GM12878 (cell line): ENCODE measurements at regions not wholly inside any gene's neighbourhood (a gene's known extent, or its start where the extent isn't known, plus 50 kb on each side); places are given as distances from the start of the nearest gene placed in this dataset.
"Not testable (repeated sequence)": the region's sequence is repeated elsewhere in the genome, so short reads cannot be mapped to it uniquely, and the experiment has no call there.

Source experiments
- ATAC-seq: fragments of 200-7000 bp; cut with Tn5 transposase; 3 replicates; pipeline ENCODE4 v1.9.1; 2020; ENCODE audit warnings: mild to moderate bottlenecking, moderate library complexity
- BruUV-seq: library from RNA; stranded (reverse); fragments of 400-500 nt; replicated peaks from 2 replicates; lab custom pipeline; 2021; lab: Mats Ljungman, UMichigan
- CTCF ChIA-PET: fragments of 300-600 bp; sonication (Branson Sonifier 250); formaldehyde crosslinking; extraction: SDS; loops from one replicate; lab custom pipeline; 2021; ENCODE audit warnings: inconsistent platforms; lab: Yijun Ruan, JAX
- POLR2A ChIA-PET: fragments of 350-600 bp; formaldehyde crosslinking; extraction: SDS; loops from one replicate; lab custom pipeline; 2021; ENCODE audit warnings: inconsistent platforms; lab: Charles Lee
- RAD21 ChIA-PET: fragments of 300-600 bp; sonication (Branson Sonifier 250); formaldehyde crosslinking; loops from one replicate; lab custom pipeline; 2023; ENCODE audit warnings: antibody characterized with exemption; ENCODE audit not compliant: unreplicated experiment; lab: Charles Lee
- SMC1A ChIA-PET: fragments of 300-600 bp; sonication (Branson Sonifier 250); formaldehyde crosslinking; loops from one replicate; lab custom pipeline; 2023; ENCODE audit not compliant: unreplicated experiment, uncharacterized antibody; lab: Charles Lee
- DNase-seq: peaks from one replicate; pipeline ENCODE4 v3.0.0-alpha.2; 2011; ENCODE audit warnings: low read depth, low spot score
- FAIRE-seq: peaks from 3 replicates; lab custom pipeline; 2011; peaks lifted over from hg19 to GRCh38; lab: Jason Lieb, UNC
- H2AFZ ChIP-seq: 2 replicates; pipeline ENCODE4 v1.6.0; 2011; ENCODE audit warnings: low read depth, low read length, control low read depth; ENCODE audit not compliant: control insufficient read depth
- H3K27ac ChIP-seq: 2 replicates; pipeline ENCODE4 v1.5.1; 2011; ENCODE audit warnings: control low read depth; ENCODE audit not compliant: control insufficient read depth, insufficient read depth
- H3K27me3 ChIP-seq, 2 experiments: replicated peaks in 1 of 2; 2 replicates each; pipeline versions ENCODE4 v1.6.0 to v1.6.1; 2011; ENCODE audit warnings: low read length in 1 of 2; ENCODE audit not compliant: control insufficient read depth in 2 of 2, insufficient read depth in 2 of 2
- H3K36me3 ChIP-seq, 2 experiments: 2 replicates each; pipeline ENCODE4 v1.5.1; 2011; ENCODE audit warnings: low read length in 1 of 2; ENCODE audit not compliant: control insufficient read depth in 2 of 2, insufficient read depth in 2 of 2
- H3K4me1 ChIP-seq: 2 replicates; pipeline ENCODE4 v1.6.1; 2011; ENCODE audit warnings: mild to moderate bottlenecking, low read length, moderate library complexity, mixed read lengths; ENCODE audit not compliant: control insufficient read depth, insufficient read depth
- H3K4me2 ChIP-seq: 2 replicates; pipeline ENCODE4 v1.6.0; 2011; ENCODE audit warnings: control low read depth; ENCODE audit not compliant: control insufficient read depth, insufficient read depth
- H3K4me3 ChIP-seq: fragments of 200-600 bp; sonication (generic); 2 replicates; pipeline ENCODE4 v1.5.1; 2016
- H3K79me2 ChIP-seq: 2 replicates; pipeline ENCODE4 v1.6.0; 2011; ENCODE audit warnings: low read length; ENCODE audit not compliant: control insufficient read depth, insufficient read depth
- H3K9ac ChIP-seq: 2 replicates; pipeline ENCODE4 v1.8.0; 2011; ENCODE audit warnings: low read length, control low read depth, mixed read lengths; ENCODE audit not compliant: control insufficient read depth, insufficient read depth
- H3K9me3 ChIP-seq: replicated peaks from 3 replicates; pipeline ENCODE4 v1.5.1; 2011; ENCODE audit warnings: mild to moderate bottlenecking, low read length; ENCODE audit not compliant: control insufficient read depth, insufficient read depth
- H4K20me1 ChIP-seq: 2 replicates; pipeline ENCODE4 v1.6.0; 2011; ENCODE audit not compliant: control insufficient read depth, insufficient read depth
- JUNB ChIP-seq: IDR thresholded peaks from 2 replicates; pipeline ENCODE4 v1.6.1; 2016; ENCODE audit warnings: antibody characterized with exemption, mild to moderate bottlenecking
- RUNX3 ChIP-seq: IDR thresholded peaks from 2 replicates; pipeline ENCODE4 v1.6.1; 2012; ENCODE audit warnings: low read length, inconsistent platforms
- WGBS: methylation state at CpG from one replicate; pipeline ENCODE4 v1.1.6; 2016; ENCODE audit warnings: low lambda C conversion rate; ENCODE audit not compliant: insufficient replicate concordance, insufficient coverage; ENCODE audit errors: missing lambda C conversion rate; 5-methylcytosine and 5-hydroxymethylcytosine counted together
- in situ Hi-C: fragments of 300-500 bp; cut with MboI; formaldehyde crosslinking; loops from 9 replicates; pipeline ENCODE4 v1.14.3; 2018; ENCODE audit warnings: mixed read lengths
- intact Hi-C: fragments of 100-400 bp; cut with micrococcal nuclease; formaldehyde crosslinking; loops from one replicate; pipeline ENCODE4 v1.14.2; 2022; ENCODE audit not compliant: unreplicated experiment

DNA sequence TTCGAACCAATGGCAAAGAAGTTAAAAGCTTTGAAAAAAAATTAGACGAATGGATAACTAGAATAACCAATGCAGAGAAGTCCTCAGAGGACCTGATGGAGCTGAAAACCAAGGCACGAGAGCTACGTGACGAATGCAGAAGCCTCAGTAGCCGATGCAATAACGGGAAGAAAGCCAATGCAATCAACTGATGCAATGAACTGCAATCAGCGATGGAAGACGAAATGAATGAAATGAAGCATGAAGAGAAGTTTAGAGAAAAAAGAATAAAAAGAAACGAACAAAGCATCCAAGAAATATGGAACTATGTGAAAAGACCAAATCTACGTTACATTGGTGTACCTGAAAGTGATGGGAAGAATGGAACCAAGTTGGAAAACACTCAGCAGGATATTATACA lies 52.6 kb upstream of the MRPS30 start:
- H3K27me3 ChIP-seq, RAD21 ChIA-PET, H3K27ac ChIP-seq, FAIRE-seq, H3K9ac ChIP-seq, DNase-seq, ATAC-seq, H3K36me3 ChIP-seq, H4K20me1 ChIP-seq, H3K4me3 ChIP-seq, H3K4me2 ChIP-seq, H3K79me2 ChIP-seq, SMC1A ChIA-PET, POLR2A ChIA-PET, intact Hi-C loops, BruUV-seq, H3K4me1 ChIP-seq, H3K9me3 ChIP-seq, H2AFZ ChIP-seq: not testable (repeated sequence)
- CTCF ChIA-PET: interaction anchor here (1.5 kb wide), 1 partner anchor 8 kb away, joined by 4 read pairs; no protein-coding TSS in a partner anchor
- in situ Hi-C loops: loop anchor here (25.0 kb wide), 1 partner anchor 1019 kb away; no protein-coding TSS in a partner anchor
- 29% methylated on average over 11 of the region's 11 CpGs for WGBS

DNA sequence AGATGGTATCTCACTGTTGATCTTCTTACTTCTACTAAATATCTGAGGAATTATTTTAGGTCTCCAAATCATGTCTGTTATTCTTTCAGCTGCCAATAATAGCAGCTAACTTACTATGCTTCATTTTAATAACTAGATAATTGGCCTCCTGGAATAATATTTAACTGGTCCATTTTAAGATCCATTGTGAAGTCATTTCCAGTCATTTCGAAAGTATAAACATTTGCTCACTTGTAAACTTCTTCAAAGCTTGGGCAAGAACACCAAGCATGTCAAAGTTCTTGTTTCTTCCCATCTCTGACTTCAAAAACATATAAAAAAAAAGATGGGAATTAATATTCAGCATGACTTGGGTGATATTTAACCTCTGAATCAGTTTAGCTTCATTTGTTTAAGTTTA lies 61.4 kb upstream of the MRPS30 start:
- H3K4me2 ChIP-seq: no peak overlapping the region
- 0% methylated on average over 1 of the region's 1 CpG for WGBS
- TF ChIP-seq JUNB: peak; percentile 24; the same call in 1 of the 2 replicates
- TF ChIP-seq RUNX3: no peak
- H3K36me3 ChIP-seq: no peaks in the 10 kb centered on the region
- no peaks in the 10 kb centered on the region for H3K4me1 ChIP-seq
- POLR2A ChIA-PET: no interaction called here
- DNase-seq (no peak), ATAC-seq (no peak), FAIRE-seq (no peak)
- BruUV-seq: no TSS peak
- H3K9me3 ChIP-seq: no peaks in the 10 kb centered on the region
- H3K79me2 ChIP-seq: no peaks in the 10 kb centered on the region
- RAD21 ChIA-PET: no interaction called here
- intact Hi-C loops: no loop called here
- CTCF ChIA-PET: interaction anchor here (1.0 kb wide), 1 partner anchor 26 kb away, joined by 3 read pairs; no protein-coding TSS in a partner anchor
- H3K27ac ChIP-seq: no peak overlapping the region
- no peaks in the 10 kb centered on the region for H4K20me1 ChIP-seq
- H2AFZ ChIP-seq: no peak overlapping the region
- in situ Hi-C loops: no loop called here
- H3K9ac ChIP-seq: no peak overlapping the region
- H3K4me3 ChIP-seq: no peak overlapping the region
- H3K27me3 ChIP-seq: no peaks in the 10 kb centered on the region
- SMC1A ChIA-PET: no interaction called here
